ENCODE measurements at regions not wholly inside any gene's neighbourhood (a gene's known extent, or its start where the extent isn't known, plus 50 kb on each side); places are given as distances from the start of the nearest gene placed in this dataset.

GRCh38 chr2:226578879-226579278 lies 220.7 kb downstream of the IRS1 start:
- TF ChIP-seq, protein P1, sequence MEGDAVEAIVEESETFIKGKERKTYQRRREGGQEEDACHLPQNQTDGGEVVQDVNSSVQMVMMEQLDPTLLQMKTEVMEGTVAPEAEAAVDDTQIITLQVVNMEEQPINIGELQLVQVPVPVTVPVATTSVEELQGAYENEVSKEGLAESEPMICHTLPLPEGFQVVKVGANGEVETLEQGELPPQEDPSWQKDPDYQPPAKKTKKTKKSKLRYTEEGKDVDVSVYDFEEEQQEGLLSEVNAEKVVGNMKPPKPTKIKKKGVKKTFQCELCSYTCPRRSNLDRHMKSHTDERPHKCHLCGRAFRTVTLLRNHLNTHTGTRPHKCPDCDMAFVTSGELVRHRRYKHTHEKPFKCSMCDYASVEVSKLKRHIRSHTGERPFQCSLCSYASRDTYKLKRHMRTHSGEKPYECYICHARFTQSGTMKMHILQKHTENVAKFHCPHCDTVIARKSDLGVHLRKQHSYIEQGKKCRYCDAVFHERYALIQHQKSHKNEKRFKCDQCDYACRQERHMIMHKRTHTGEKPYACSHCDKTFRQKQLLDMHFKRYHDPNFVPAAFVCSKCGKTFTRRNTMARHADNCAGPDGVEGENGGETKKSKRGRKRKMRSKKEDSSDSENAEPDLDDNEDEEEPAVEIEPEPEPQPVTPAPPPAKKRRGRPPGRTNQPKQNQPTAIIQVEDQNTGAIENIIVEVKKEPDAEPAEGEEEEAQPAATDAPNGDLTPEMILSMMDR (IDR thresholded peaks at IDR 0.05) = no peak
- no peak for TF ChIP-seq POLR2A (IDR thresholded peaks at IDR 0.05)
- TF ChIP-seq EP300 (IDR thresholded peaks at IDR 0.05) = no peak
- TF ChIP-seq POLR2AphosphoS5 (IDR thresholded peaks at IDR 0.05) = no peak
